Neuronal stem cell (in vitro differentiated cells): ENCODE measurements at regions not wholly inside any gene's neighbourhood (a gene's known extent, or its start where the extent isn't known, plus 50 kb on each side); places are given as distances from the start of the nearest gene placed in this dataset.

Source experiments
- DNase-seq: peaks from one replicate; pipeline ENCODE4 v3.0.0-alpha.2; 2013; ENCODE audit warnings: low spot score
- H2AFZ ChIP-seq: one replicate; pipeline ENCODE4 v1.6.1; 2013; ENCODE audit warnings: mild to moderate bottlenecking, low read length, inconsistent platforms
- H2AK5ac ChIP-seq: 2 replicates; pipeline ENCODE4 v1.6.1; 2013; ENCODE audit warnings: low read depth, mild to moderate bottlenecking, inconsistent platforms, low read length, moderate library complexity, mixed read lengths
- H2BK120ac ChIP-seq: 2 replicates; pipeline ENCODE4 v1.6.1; 2013; ENCODE audit warnings: low read depth, mild to moderate bottlenecking, inconsistent platforms, low read length, moderate library complexity, mixed read lengths
- H2BK12ac ChIP-seq: one replicate; pipeline ENCODE4 v1.6.1; 2013; ENCODE audit warnings: low read length, inconsistent platforms
- H2BK15ac ChIP-seq: 2 replicates; pipeline ENCODE4 v1.6.1; 2013; ENCODE audit warnings: mild to moderate bottlenecking, low read length, inconsistent platforms, mixed read lengths
- H2BK5ac ChIP-seq: one replicate; pipeline ENCODE4 v1.6.1; 2013; ENCODE audit warnings: inconsistent platforms, mild to moderate bottlenecking, low read length, moderate library complexity
- H3K14ac ChIP-seq: one replicate; pipeline ENCODE4 v1.6.1; 2013; ENCODE audit warnings: low read length, inconsistent platforms
- H3K18ac ChIP-seq: 2 replicates; pipeline ENCODE4 v1.6.1; 2013; ENCODE audit warnings: low read length, inconsistent platforms
- H3K23ac ChIP-seq: 2 replicates; pipeline ENCODE4 v1.6.1; 2013; ENCODE audit warnings: low read depth, mild to moderate bottlenecking, mixed read lengths, low read length, inconsistent platforms; ENCODE audit not compliant: poor library complexity
- H3K27ac ChIP-seq: replicated peaks from 3 replicates; pipeline ENCODE4 v1.5.1; 2013; ENCODE audit warnings: low read length, inconsistent platforms
- H3K27me3 ChIP-seq, 3 experiments: 2 replicates each; pipeline ENCODE4 v1.6.1; 2013; ENCODE audit warnings: low read length in 3 of 3, mild to moderate bottlenecking in 2 of 3, inconsistent platforms in 1 of 3, low read depth in 1 of 3, mixed read lengths in 1 of 3, moderate library complexity in 1 of 3; ENCODE audit not compliant: control insufficient read depth in 3 of 3, insufficient read depth in 3 of 3
- H3K36me3 ChIP-seq, 2 donors: replicated peaks in 1 of 2; 2 replicates each; pipeline ENCODE4 v1.6.1; 2013; ENCODE audit warnings: low read length in 2 of 2; ENCODE audit not compliant: control insufficient read depth in 2 of 2, insufficient read depth in 2 of 2
- H3K4ac ChIP-seq: 2 replicates; pipeline ENCODE4 v1.6.1; 2013; ENCODE audit warnings: inconsistent platforms, mild to moderate bottlenecking, low read length, moderate library complexity
- H3K4me1 ChIP-seq, 2 donors: 1 replicate in 1 of 2; 2 replicates in 1 of 2; pipeline ENCODE4 v1.6.1; 2013; ENCODE audit warnings: low read length in 2 of 2, low read depth in 1 of 2; ENCODE audit not compliant: control insufficient read depth in 2 of 2, insufficient read depth in 1 of 2
- H3K4me2 ChIP-seq: one replicate; pipeline ENCODE4 v1.6.1; 2013; ENCODE audit warnings: mild to moderate bottlenecking, low read length, inconsistent platforms; ENCODE audit not compliant: insufficient read depth, poor library complexity, severe bottlenecking
- H3K4me3 ChIP-seq, 2 donors: 2 replicates each; pipeline ENCODE4 v1.5.1; 2013; ENCODE audit warnings: low read length in 2 of 2, mild to moderate bottlenecking in 2 of 2, inconsistent platforms in 1 of 2, moderate library complexity in 1 of 2
- H3K79me1 ChIP-seq: one replicate; pipeline ENCODE4 v1.6.1; 2013; ENCODE audit warnings: low read depth, mild to moderate bottlenecking, inconsistent platforms, low read length, moderate library complexity
- H3K9ac ChIP-seq: one replicate; pipeline ENCODE4 v1.6.1; 2013; ENCODE audit warnings: mild to moderate bottlenecking, low read depth, low read length, inconsistent platforms; ENCODE audit not compliant: poor library complexity
- H3K9me3 ChIP-seq, 2 donors: replicated peaks in 1 of 2; 2 replicates each; pipeline versions ENCODE3 to v1.6.1; 2013; ENCODE audit warnings: low read length in 2 of 2, mild to moderate bottlenecking in 2 of 2, inconsistent platforms in 1 of 2, low read depth in 1 of 2, mixed read lengths in 1 of 2, moderate library complexity in 1 of 2; ENCODE audit not compliant: control insufficient read depth in 2 of 2, insufficient read depth in 1 of 2
- H4K8ac ChIP-seq: one replicate; pipeline ENCODE4 v1.6.1; 2013; ENCODE audit warnings: low read depth, mild to moderate bottlenecking, inconsistent platforms, low read length, moderate library complexity
- H4K91ac ChIP-seq: one replicate; pipeline ENCODE4 v1.6.1; 2013; ENCODE audit warnings: low read length, low read depth, mild to moderate bottlenecking, inconsistent platforms; ENCODE audit not compliant: poor library complexity
- WGBS, 2 donors: extraction: QIAGEN DNeasy Blood & Tissue Kit; methylation state at CpG; one replicate each; pipeline ENCODE4 v1.1.7; 2013; ENCODE audit warnings: missing lambda C conversion rate in 2 of 2, mixed read lengths in 1 of 2; ENCODE audit not compliant: insufficient read length in 2 of 2, insufficient replicate concordance in 1 of 2; ENCODE audit errors: extremely low coverage in 2 of 2; 5-methylcytosine and 5-hydroxymethylcytosine counted together

GRCh38 chr5:158070859-158071258, 211.9 kb upstream of the CLINT1 start:
- Histone ChIP-seq H3K9ac (no peak overlapping the region), H2AK5ac (no peak overlapping the region), H3K14ac (no peak overlapping the region), H2BK12ac (no peak overlapping the region), H2AFZ (no peak overlapping the region), H3K79me1 (no peaks in the 10 kb centered on the region), H3K27me3 (no peaks in the 10 kb centered on the region), H3K27ac (no peak overlapping the region), H3K23ac (no peak overlapping the region), H4K8ac (no peak overlapping the region), H3K18ac (no peak overlapping the region), H3K4me1 (peaks cover 0 to 6% of the 10 kb centered on the region in 2 donors), H3K4me2 (no peak overlapping the region), H3K9me3 (no peaks in the 10 kb centered on the region), H2BK5ac (no peak overlapping the region), H3K4ac (no peak overlapping the region), H2BK15ac (no peak overlapping the region), H3K4me3 (no peak overlapping the region), H4K91ac (no peak overlapping the region), H2BK120ac (no peak overlapping the region), H3K36me3 (no peaks in the 10 kb centered on the region)
- no peak for DNase-seq
- WGBS, 2 donors: no CpG with 5 or more reads among the region's 1 CpG

- Histone ChIP-seq H3K18ac (no peak overlapping the region), H3K9ac (no peak overlapping the region), H3K23ac (no peak overlapping the region), H2BK5ac (no peak overlapping the region), H2BK15ac (no peak overlapping the region), H2BK120ac (no peak overlapping the region), H4K8ac (no peak overlapping the region), H4K91ac (no peak overlapping the region), H2AK5ac (no peak overlapping the region), H3K9me3 (no peaks in the 10 kb centered on the region), H2AFZ (peak overlapping the region; percentile 4), H3K4me1 (peaks cover 0 to 4% of the 10 kb centered on the region in 2 donors), H3K4ac (no peak overlapping the region), H3K27ac (no peak overlapping the region), H3K36me3 (no peaks in the 10 kb centered on the region), H3K27me3 (no peaks in the 10 kb centered on the region), H3K14ac (no peak overlapping the region), H3K79me1 (no peaks in the 10 kb centered on the region), H3K4me3 (no peak overlapping the region), H2BK12ac (no peak overlapping the region), H3K4me2 (no peak overlapping the region)
- no peak for DNase-seq
- no CpG with 5 or more reads among the region's 2 CpGs for WGBS, 2 donors
Observed at GRCh38 chr5:158069838-158070237, 210.9 kb upstream of the CLINT1 start.

DNA sequence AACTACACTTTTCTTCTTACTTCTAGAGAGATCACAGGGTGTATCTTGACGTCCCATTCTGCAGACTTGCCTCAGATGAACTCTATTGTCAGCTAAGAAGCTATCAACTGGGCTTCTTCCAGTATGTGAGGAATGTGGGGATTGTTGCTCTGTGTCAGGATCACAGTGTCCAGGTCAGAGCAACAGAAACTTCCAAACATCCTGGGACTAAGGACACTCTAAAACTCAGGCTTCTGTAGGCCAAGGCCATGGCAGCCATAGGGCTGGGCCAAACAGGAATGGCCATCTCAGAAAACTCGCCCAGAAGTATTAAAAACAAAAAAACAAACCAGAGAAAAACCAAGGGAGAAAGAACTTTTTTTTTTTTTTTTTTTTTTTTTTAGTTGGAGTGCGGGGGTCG, 210.0 kb upstream of the CLINT1 start:
- no peak overlapping the region for H2AK5ac ChIP-seq
- no peak overlapping the region for H2BK12ac ChIP-seq
- H4K8ac ChIP-seq: no peak overlapping the region
- H2AFZ ChIP-seq: no peak overlapping the region
- no peaks in the 10 kb centered on the region for H3K36me3 ChIP-seq
- no peak overlapping the region for H3K4ac ChIP-seq
- H2BK5ac ChIP-seq: no peak overlapping the region
- H3K27me3 ChIP-seq: no peaks in the 10 kb centered on the region
- no peak overlapping the region for H3K23ac ChIP-seq
- WGBS, 2 donors: no CpG with 5 or more reads among the region's 4 CpGs
- H4K91ac ChIP-seq: no peak overlapping the region
- H2BK15ac ChIP-seq: no peak overlapping the region
- no peaks in the 10 kb centered on the region for H3K79me1 ChIP-seq
- no peak overlapping the region for H3K4me3 ChIP-seq
- no peak for DNase-seq
- H2BK120ac ChIP-seq: no peak overlapping the region
- H3K14ac ChIP-seq: no peak overlapping the region
- H3K4me2 ChIP-seq: no peak overlapping the region
- H3K18ac ChIP-seq: no peak overlapping the region
- H3K9me3 ChIP-seq: no peaks in the 10 kb centered on the region
- no peak overlapping the region for H3K9ac ChIP-seq
- H3K27ac ChIP-seq: no peak overlapping the region
- peaks cover 0 to 4% of the 10 kb centered on the region in 2 donors for H3K4me1 ChIP-seq

GRCh38 chr5:158066076-158066475, 207.1 kb upstream of the CLINT1 start:
- Histone ChIP-seq H3K4ac (no peak overlapping the region), H2BK15ac (no peak overlapping the region), H3K18ac (no peak overlapping the region), H3K36me3 (no peaks in the 10 kb centered on the region), H2BK120ac (no peak overlapping the region), H4K91ac (no peak overlapping the region), H3K9me3 (no peaks in the 10 kb centered on the region), H2AFZ (no peak overlapping the region), H2BK12ac (no peak overlapping the region), H3K4me3 (no peak overlapping the region), H3K9ac (no peak overlapping the region), H2AK5ac (no peak overlapping the region), H3K79me1 (no peaks in the 10 kb centered on the region), H3K4me1 (peaks cover 0 to 4% of the 10 kb centered on the region in 2 donors), H2BK5ac (no peak overlapping the region), H3K27ac (no peak overlapping the region), H4K8ac (no peak overlapping the region), H3K14ac (no peak overlapping the region), H3K27me3 (no peaks in the 10 kb centered on the region), H3K23ac (no peak overlapping the region), H3K4me2 (no peak overlapping the region)
- WGBS, 2 donors: no CpG with 5 or more reads among the region's 1 CpG
- no peak for DNase-seq
